ENCODE measurements at regions not wholly inside any gene's neighbourhood (a gene's known extent, or its start where the extent isn't known, plus 50 kb on each side); places are given as distances from the start of the nearest gene placed in this dataset.

DNA sequence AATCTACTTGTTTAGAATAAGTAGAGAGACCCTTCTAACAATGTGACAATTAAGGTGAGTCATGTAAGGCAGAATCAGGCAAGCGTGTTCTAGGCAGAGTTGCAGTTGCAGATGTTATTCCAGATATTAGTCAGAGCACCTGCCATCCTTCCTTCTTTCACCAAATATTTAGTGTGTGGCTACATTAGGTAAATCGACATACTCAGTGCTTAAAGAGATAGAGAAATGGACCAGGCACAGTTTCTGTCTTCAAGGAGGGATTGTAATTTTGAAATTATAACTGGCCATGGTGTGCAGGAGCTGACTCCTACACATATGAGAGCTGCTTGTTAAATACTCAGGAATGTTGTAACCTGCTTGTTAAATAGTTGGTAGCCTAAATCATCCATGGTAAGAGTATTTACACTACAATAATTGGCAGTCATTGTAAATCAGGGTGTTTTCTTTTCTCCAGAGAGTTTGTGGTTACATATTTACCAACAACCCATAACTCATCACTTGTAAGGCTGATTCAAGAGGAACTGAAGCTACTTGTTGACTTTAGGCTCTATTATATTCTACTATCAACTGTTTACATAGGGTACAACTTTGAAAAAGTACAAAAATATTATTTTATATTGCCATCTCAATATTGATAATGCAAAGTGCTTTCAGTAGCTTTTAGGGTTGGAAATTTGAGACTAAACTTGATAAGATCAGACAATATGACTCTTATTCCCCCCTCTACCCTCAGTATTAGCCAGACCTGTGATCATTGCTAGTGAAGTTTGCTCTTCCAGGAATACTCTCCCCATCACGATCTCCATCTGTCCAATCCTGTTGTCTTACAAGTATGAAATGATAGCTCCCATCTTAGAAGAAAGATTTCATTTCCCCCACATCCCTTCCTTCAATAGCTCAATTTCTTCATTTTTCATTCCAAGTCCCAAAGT is 607.1 kb downstream of the COL12A1 start:
- TF ChIP-seq POLR2A (IDR thresholded peaks at IDR 0.05; ENCODE audit: low read length) (no peak), GATA1 (IDR thresholded peaks at IDR 0.05; ENCODE audit: low read depth, low read length) (no peak)

Data from erythroblast (primary cell).